ENCODE measurements at regions not wholly inside any gene's neighbourhood (a gene's known extent, or its start where the extent isn't known, plus 50 kb on each side); places are given as distances from the start of the nearest gene placed in this dataset.

DNA sequence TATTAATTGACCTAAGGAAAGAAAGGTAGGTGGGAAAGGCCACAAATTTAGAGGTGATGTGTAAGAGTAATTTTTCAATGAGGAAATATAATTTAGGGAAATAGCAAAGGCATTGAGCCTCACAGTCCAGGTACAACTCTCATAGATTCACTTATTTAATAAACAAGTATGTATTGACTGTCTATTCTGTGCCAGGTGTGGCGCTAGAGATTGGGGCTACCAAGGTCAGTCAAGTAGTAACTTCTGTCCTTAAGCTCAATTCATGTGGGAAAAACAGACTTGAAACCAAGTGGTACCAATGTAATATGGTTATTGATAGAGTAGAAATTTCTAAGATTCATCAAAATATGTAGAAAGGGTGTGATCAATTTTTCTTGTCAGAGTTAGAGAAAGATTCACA is 257.5 kb downstream of the C4orf33 start:
- H3K4me3 Mint-ChIP-seq = no peak overlapping the region
- Histone ChIP-seq H3K9ac (ENCODE audit: insufficient read depth, low read length, poor library complexity, severe bottlenecking) (no peak overlapping the region), H2AFZ (ENCODE audit: insufficient read depth, low read depth, low read length, poor library complexity, severe bottlenecking) (no peak overlapping the region), H3K4me3 (replicated peaks in 1 of 3; ENCODE audit: low read depth in 2 of 3, low read length in 3 of 3) (no peak overlapping the region), H3K36me3 (replicated peaks in 1 of 2; ENCODE audit: control insufficient read depth in 1 of 2, insufficient read depth in 2 of 2, low read length in 2 of 2) (no peaks in the 10 kb centered on the region), H3K4me2 (replicated peaks; ENCODE audit: extremely low read depth, low read length, poor library complexity, severe bottlenecking) (no peak overlapping the region), H3K27me3 (ENCODE audit: control insufficient read depth in 2 of 2, insufficient read depth in 2 of 2, low read length in 2 of 2) (peaks cover 0 to 7% of the 10 kb centered on the region in 2 donors), H3K79me2 (ENCODE audit: insufficient read depth, low read length) (no peaks in the 10 kb centered on the region), H3K9me3 (replicated peaks in 1 of 2; ENCODE audit: control insufficient read depth in 1 of 2, insufficient read depth in 1 of 2, low read length in 2 of 2) (no peaks in the 10 kb centered on the region), H3K27ac (ENCODE audit: low read depth in 1 of 2, low read length in 2 of 2) (no peak overlapping the region), H3K4me1 (ENCODE audit: control insufficient read depth in 1 of 2, insufficient read depth in 2 of 2, low read length in 2 of 2) (no peaks in the 10 kb centered on the region), H4K20me1 (ENCODE audit: insufficient read depth, low read length) (no peaks in the 10 kb centered on the region)
- TF ChIP-seq, protein P1, sequence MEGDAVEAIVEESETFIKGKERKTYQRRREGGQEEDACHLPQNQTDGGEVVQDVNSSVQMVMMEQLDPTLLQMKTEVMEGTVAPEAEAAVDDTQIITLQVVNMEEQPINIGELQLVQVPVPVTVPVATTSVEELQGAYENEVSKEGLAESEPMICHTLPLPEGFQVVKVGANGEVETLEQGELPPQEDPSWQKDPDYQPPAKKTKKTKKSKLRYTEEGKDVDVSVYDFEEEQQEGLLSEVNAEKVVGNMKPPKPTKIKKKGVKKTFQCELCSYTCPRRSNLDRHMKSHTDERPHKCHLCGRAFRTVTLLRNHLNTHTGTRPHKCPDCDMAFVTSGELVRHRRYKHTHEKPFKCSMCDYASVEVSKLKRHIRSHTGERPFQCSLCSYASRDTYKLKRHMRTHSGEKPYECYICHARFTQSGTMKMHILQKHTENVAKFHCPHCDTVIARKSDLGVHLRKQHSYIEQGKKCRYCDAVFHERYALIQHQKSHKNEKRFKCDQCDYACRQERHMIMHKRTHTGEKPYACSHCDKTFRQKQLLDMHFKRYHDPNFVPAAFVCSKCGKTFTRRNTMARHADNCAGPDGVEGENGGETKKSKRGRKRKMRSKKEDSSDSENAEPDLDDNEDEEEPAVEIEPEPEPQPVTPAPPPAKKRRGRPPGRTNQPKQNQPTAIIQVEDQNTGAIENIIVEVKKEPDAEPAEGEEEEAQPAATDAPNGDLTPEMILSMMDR (IDR thresholded peaks at IDR 0.05) = no peak
- no peak for DNase-seq
- no peaks in the 10 kb centered on the region for H3K36me3 Mint-ChIP-seq
- H3K9me3 Mint-ChIP-seq = no peaks in the 10 kb centered on the region
- intact Hi-C loops (cut with micrococcal nuclease) = no loop called here
- peaks cover 10 to 19% (median 15%) of the 10 kb centered on the region in 3 donors for H3K27me3 Mint-ChIP-seq (ENCODE audit: low read depth in 3 of 3)
- WGBS (ENCODE audit: insufficient coverage) = no CpG with 5 or more reads among the region's 1 CpG
- no peaks in the 10 kb centered on the region for H3K4me1 Mint-ChIP-seq
- no peak overlapping the region for H3K27ac Mint-ChIP-seq

DNA sequence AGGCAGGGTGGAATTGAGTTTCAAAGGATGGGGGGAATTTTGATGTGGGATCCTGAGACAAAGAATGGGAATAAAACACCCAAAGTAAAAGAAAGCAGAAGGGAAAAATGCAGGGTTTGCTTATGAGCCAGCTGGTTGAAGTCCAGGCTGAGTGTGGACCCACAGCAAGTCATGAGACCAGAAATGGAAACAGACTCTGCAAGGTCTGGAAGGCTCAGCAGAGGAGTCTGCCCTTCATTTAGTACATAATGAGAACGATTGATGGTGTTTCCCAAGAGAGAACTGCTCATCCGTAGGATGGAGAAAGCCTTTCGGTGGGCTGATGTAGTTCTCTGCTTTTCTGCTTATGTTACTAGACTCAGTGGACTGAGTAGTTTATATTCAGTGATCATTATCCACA is 259.1 kb downstream of the C4orf33 start:
- 100% methylated on average over 1 of the region's 3 CpGs for WGBS (ENCODE audit: insufficient coverage)
- Histone ChIP-seq H3K9me3 (replicated peaks in 1 of 2; ENCODE audit: control insufficient read depth in 1 of 2, insufficient read depth in 1 of 2, low read length in 2 of 2) (no peaks in the 10 kb centered on the region), H2AFZ (ENCODE audit: insufficient read depth, low read depth, low read length, poor library complexity, severe bottlenecking) (no peak overlapping the region), H3K36me3 (replicated peaks in 1 of 2; ENCODE audit: control insufficient read depth in 1 of 2, insufficient read depth in 2 of 2, low read length in 2 of 2) (no peaks in the 10 kb centered on the region), H3K79me2 (ENCODE audit: insufficient read depth, low read length) (no peaks in the 10 kb centered on the region), H3K4me3 (replicated peaks in 1 of 3; ENCODE audit: low read depth in 2 of 3, low read length in 3 of 3) (no peak overlapping the region), H3K9ac (ENCODE audit: insufficient read depth, low read length, poor library complexity, severe bottlenecking) (no peak overlapping the region), H3K4me1 (ENCODE audit: control insufficient read depth in 1 of 2, insufficient read depth in 2 of 2, low read length in 2 of 2) (no peaks in the 10 kb centered on the region), H4K20me1 (ENCODE audit: insufficient read depth, low read length) (no peaks in the 10 kb centered on the region), H3K27ac (ENCODE audit: low read depth in 1 of 2, low read length in 2 of 2) (no peak overlapping the region), H3K27me3 (ENCODE audit: control insufficient read depth in 2 of 2, insufficient read depth in 2 of 2, low read length in 2 of 2) (peaks cover 0 to 7% of the 10 kb centered on the region in 2 donors), H3K4me2 (replicated peaks; ENCODE audit: extremely low read depth, low read length, poor library complexity, severe bottlenecking) (no peak overlapping the region)
- H3K27ac Mint-ChIP-seq = peak overlapping the region in 1 of 7 donors; percentile 67
- no peaks in the 10 kb centered on the region for H3K36me3 Mint-ChIP-seq
- H3K4me3 Mint-ChIP-seq = no peak overlapping the region
- TF ChIP-seq, protein P1 (IDR thresholded peaks at IDR 0.05) = no peak
- peaks cover 10 to 18% (median 16%) of the 10 kb centered on the region in 3 donors for H3K27me3 Mint-ChIP-seq (ENCODE audit: low read depth in 3 of 3)
- intact Hi-C loops (cut with micrococcal nuclease) = no loop called here
- DNase-seq = no peak
- H3K4me1 Mint-ChIP-seq = peaks cover 5% of the 10 kb centered on the region
- no peaks in the 10 kb centered on the region for H3K9me3 Mint-ChIP-seq
